ENCODE measurements at regions not wholly inside any gene's neighbourhood (a gene's known extent, or its start where the extent isn't known, plus 50 kb on each side); places are given as distances from the start of the nearest gene placed in this dataset.

GRCh38 chr5:159430361-159431012 is 100.2 kb upstream of the IL12B start:
- no peak for TF ChIP-seq CTCF (IDR thresholded peaks at IDR 0.05; ENCODE audit: low read depth, low read length, missing control alignments)
- DNase-seq (ENCODE audit: low read depth), result no peak

DNA sequence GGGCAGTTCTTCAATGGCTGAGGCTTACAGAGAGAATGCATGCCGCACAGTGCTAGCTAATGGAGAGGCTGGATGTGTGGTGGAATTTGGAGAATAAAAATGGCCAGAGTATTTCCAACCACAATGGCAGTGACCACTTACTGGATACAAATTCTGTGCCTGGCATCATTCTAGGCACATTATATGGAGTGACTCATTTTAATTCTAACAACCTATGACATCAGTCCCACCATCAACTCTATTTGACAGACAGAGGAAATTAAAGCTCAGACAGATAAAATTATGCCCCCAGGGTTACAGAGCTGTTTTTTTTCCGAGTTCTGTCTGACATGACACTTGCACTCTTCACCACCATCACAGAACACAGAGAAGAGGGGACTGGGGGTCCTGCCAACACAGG is 105.6 kb upstream of the IL12B start:
- H3K4me3 ChIP-seq (ENCODE audit: low read depth, low read length), result no peak overlapping the region
- DNase-seq (ENCODE audit: low read depth), result no peak
- no peak for TF ChIP-seq CTCF (IDR thresholded peaks at IDR 0.05; ENCODE audit: low read depth, low read length, missing control alignments)

More at GRCh38 chr5:159430361-159431012, 100.2 kb upstream of the IL12B start:
- no peak overlapping the region for H3K4me3 ChIP-seq (ENCODE audit: low read depth, low read length)

- TF ChIP-seq CTCF (IDR thresholded peaks at IDR 0.05; ENCODE audit: low read depth, low read length, missing control alignments), result no peak
- DNase-seq (ENCODE audit: low read depth), result no peak
- H3K4me3 ChIP-seq (ENCODE audit: low read depth, low read length), result no peak overlapping the region
These were observed 107.8 kb upstream of the IL12B start for GRCh38 chr5:159438092-159438491.

- DNase-seq (ENCODE audit: low read depth), result no peak
- TF ChIP-seq CTCF (IDR thresholded peaks at IDR 0.05; ENCODE audit: low read depth, low read length, missing control alignments), result no peak
- H3K4me3 ChIP-seq (ENCODE audit: low read depth, low read length), result no peak overlapping the region
These were observed 108.7 kb upstream of the IL12B start for GRCh38 chr5:159439002-159439401.

DNA sequence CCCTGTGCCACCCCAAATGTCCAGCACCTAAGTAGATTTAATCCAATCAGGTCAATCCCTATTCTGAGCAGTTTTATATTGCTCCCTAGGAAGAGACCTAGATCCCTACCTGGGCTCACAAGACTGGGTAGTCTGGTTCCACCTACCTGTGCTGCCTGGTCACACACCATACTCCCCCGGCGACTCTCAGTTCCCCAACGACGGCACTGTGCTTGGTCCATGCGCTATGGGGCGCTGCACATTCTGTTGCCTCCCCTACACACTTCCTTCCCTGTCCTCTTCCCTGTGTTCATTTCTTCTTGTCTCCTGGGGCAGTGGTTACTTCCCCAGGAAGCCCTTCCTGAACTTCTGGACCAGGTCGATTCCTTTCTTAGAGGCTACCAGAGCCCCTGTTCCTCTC is 109.9 kb upstream of the IL12B start:
- TF ChIP-seq CTCF (IDR thresholded peaks at IDR 0.05; ENCODE audit: low read depth, low read length, missing control alignments), result peak; percentile 15
- no peak for DNase-seq (ENCODE audit: low read depth)
- no peak overlapping the region for H3K4me3 ChIP-seq (ENCODE audit: low read depth, low read length)

DNA sequence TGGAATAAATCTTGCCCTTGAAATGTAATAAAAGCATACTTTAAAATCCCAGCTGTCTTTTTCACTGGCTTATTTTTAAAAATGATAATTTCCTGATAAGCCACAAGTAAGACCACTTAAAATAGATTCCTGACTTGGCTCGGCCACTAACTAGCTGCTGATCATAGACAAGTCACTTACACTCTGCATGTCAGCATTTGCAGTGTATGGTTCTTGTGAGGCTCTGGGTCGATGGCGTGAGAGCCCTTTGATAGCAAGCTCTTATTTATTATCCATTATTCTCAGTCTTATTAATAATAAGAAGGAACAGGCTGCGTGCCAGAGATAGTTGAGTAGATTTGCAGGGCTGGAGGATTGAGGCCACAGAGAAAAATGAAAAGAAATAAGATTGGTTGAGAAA is 110.7 kb upstream of the IL12B start:
- no peak overlapping the region for H3K4me3 ChIP-seq (ENCODE audit: low read depth, low read length)
- DNase-seq (ENCODE audit: low read depth), result no peak
- no peak for TF ChIP-seq CTCF (IDR thresholded peaks at IDR 0.05; ENCODE audit: low read depth, low read length, missing control alignments)

GRCh38 chr5:159441441-159441840 is 111.2 kb upstream of the IL12B start:
- no peak for DNase-seq (ENCODE audit: low read depth)
- peak; percentile 18 for TF ChIP-seq CTCF (IDR thresholded peaks at IDR 0.05; ENCODE audit: low read depth, low read length, missing control alignments)

More at GRCh38 chr5:159441441-159441840, 111.2 kb upstream of the IL12B start:
- no peak overlapping the region for H3K4me3 ChIP-seq (ENCODE audit: low read depth, low read length)

Measured in GM12864 (cell line).